ENCODE measurements at regions not wholly inside any gene's neighbourhood (a gene's known extent, or its start where the extent isn't known, plus 50 kb on each side); places are given as distances from the start of the nearest gene placed in this dataset.
A peak's percentile ranks its signal among the peaks of the same experiment; 100 is the strongest.

DNA sequence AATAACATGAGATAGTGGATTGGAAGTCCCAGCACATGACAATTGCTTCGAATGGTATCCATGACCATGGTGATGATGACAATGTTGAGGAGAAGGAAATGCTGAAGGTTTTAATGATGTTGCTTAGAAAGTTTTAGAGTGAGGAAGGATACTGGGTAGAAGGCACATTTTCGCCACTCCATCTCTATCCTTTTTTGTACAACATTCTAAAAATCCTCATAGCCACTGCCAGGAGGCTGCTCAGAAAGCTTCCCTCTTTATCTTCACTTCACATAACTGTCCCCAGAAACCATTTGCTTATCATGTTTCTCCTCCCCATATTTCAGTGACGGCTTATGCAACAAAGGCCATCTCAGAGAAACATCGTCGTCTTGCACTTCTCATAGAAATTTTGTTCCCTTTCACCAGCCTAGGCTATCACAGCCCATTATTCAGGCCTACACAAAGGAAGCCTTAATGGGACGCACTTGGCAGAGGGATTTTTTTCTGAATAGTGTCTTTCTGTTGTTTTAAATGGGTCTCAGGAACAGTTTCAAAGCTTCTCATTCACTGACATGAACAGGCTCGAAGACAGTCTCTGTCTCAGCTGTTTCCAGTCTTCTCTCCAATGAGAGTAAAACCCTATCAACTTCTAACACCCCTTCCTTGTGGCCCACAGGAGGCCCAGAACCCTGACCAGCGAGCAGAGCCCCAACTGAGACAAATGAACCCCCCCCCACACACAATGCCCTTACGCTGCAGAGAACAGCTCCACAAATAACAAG, 506.7 kb downstream of the HAPSTR1 start (continued):
- TF ChIP-seq, protein P1, sequence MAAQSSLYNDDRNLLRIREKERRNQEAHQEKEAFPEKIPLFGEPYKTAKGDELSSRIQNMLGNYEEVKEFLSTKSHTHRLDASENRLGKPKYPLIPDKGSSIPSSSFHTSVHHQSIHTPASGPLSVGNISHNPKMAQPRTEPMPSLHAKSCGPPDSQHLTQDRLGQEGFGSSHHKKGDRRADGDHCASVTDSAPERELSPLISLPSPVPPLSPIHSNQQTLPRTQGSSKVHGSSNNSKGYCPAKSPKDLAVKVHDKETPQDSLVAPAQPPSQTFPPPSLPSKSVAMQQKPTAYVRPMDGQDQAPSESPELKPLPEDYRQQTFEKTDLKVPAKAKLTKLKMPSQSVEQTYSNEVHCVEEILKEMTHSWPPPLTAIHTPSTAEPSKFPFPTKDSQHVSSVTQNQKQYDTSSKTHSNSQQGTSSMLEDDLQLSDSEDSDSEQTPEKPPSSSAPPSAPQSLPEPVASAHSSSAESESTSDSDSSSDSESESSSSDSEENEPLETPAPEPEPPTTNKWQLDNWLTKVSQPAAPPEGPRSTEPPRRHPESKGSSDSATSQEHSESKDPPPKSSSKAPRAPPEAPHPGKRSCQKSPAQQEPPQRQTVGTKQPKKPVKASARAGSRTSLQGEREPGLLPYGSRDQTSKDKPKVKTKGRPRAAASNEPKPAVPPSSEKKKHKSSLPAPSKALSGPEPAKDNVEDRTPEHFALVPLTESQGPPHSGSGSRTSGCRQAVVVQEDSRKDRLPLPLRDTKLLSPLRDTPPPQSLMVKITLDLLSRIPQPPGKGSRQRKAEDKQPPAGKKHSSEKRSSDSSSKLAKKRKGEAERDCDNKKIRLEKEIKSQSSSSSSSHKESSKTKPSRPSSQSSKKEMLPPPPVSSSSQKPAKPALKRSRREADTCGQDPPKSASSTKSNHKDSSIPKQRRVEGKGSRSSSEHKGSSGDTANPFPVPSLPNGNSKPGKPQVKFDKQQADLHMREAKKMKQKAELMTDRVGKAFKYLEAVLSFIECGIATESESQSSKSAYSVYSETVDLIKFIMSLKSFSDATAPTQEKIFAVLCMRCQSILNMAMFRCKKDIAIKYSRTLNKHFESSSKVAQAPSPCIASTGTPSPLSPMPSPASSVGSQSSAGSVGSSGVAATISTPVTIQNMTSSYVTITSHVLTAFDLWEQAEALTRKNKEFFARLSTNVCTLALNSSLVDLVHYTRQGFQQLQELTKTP (IDR thresholded peaks at IDR 0.05; ENCODE audit: low read depth in 1 of 2, partially characterized antibody in 2 of 2): no peak
- TF ChIP-seq NRF1 (conservative IDR thresholded peaks at IDR 0.05 in 1 of 2, IDR thresholded peaks at IDR 0.05 in 1 of 2): peak; percentile 35 to 52; a peak in 2 of 4 replicates
- no peak for TF ChIP-seq RFX5 (IDR thresholded peaks at IDR 0.05; ENCODE audit: low read depth, low read length)
- no peak for TF ChIP-seq NCOA2 (IDR thresholded peaks at IDR 0.05; ENCODE audit: partially characterized antibody in 2 of 2)
- TF ChIP-seq, protein P2, sequence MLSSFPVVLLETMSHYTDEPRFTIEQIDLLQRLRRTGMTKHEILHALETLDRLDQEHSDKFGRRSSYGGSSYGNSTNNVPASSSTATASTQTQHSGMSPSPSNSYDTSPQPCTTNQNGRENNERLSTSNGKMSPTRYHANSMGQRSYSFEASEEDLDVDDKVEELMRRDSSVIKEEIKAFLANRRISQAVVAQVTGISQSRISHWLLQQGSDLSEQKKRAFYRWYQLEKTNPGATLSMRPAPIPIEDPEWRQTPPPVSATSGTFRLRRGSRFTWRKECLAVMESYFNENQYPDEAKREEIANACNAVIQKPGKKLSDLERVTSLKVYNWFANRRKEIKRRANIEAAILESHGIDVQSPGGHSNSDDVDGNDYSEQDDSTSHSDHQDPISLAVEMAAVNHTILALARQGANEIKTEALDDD (IDR thresholded peaks at IDR 0.05): no peak
- no peak for TF ChIP-seq BMI1 (IDR thresholded peaks at IDR 0.05; ENCODE audit: low read length)
- peak; percentile 60 to 81; a peak in 2 of 4 replicates for TF ChIP-seq FOXK2 (conservative IDR thresholded peaks at IDR 0.05 in 1 of 2, IDR thresholded peaks at IDR 0.05 in 1 of 2; ENCODE audit: low read depth in 2 of 2)
- peak; percentile 78; the same call in 1 of the 2 replicates for TF ChIP-seq STAT5A (IDR thresholded peaks at IDR 0.05; ENCODE audit: borderline replicate concordance, low read length)
- TF ChIP-seq POLR2G (IDR thresholded peaks at IDR 0.05; ENCODE audit: low read depth, low read length): peak; percentile 35; the same call in 1 of the 2 replicates
- TF ChIP-seq ZNF217 (CRISPR knock-in tag; IDR thresholded peaks at IDR 0.05): no peak
- TF ChIP-seq, protein P3, sequence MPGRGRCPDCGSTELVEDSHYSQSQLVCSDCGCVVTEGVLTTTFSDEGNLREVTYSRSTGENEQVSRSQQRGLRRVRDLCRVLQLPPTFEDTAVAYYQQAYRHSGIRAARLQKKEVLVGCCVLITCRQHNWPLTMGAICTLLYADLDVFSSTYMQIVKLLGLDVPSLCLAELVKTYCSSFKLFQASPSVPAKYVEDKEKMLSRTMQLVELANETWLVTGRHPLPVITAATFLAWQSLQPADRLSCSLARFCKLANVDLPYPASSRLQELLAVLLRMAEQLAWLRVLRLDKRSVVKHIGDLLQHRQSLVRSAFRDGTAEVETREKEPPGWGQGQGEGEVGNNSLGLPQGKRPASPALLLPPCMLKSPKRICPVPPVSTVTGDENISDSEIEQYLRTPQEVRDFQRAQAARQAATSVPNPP (IDR thresholded peaks at IDR 0.05; ENCODE audit: borderline replicate concordance, insufficient read depth, insufficient read length): no peak
- no peak for TF ChIP-seq CREB3 (tag; conservative IDR thresholded peaks at IDR 0.05; ENCODE audit: low read depth)
- TF ChIP-seq MCM7 (IDR thresholded peaks at IDR 0.05): no peak
- peak; percentile 64 for TF ChIP-seq NFIC (IDR thresholded peaks at IDR 0.05)
- TF ChIP-seq, protein P4, sequence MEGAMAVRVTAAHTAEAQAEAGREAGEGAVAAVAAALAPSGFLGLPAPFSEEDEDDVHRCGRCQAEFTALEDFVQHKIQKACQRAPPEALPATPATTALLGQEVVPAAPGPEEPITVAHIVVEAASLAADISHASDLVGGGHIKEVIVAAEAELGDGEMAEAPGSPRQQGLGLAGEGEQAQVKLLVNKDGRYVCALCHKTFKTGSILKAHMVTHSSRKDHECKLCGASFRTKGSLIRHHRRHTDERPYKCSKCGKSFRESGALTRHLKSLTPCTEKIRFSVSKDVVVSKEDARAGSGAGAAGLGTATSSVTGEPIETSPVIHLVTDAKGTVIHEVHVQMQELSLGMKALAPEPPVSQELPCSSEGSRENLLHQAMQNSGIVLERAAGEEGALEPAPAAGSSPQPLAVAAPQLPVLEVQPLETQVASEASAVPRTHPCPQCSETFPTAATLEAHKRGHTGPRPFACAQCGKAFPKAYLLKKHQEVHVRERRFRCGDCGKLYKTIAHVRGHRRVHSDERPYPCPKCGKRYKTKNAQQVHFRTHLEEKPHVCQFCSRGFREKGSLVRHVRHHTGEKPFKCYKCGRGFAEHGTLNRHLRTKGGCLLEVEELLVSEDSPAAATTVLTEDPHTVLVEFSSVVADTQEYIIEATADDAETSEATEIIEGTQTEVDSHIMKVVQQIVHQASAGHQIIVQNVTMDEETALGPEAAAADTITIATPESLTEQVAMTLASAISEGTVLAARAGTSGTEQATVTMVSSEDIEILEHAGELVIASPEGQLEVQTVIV (CRISPR knock-in tag; IDR thresholded peaks at IDR 0.05; ENCODE audit: borderline replicate concordance): no peak
